ENCODE measurements at regions not wholly inside any gene's neighbourhood (a gene's known extent, or its start where the extent isn't known, plus 50 kb on each side); places are given as distances from the start of the nearest gene placed in this dataset.

GRCh38 chr11:131122448-131122847, 206.2 kb upstream of the SNX19 start:
- Histone ChIP-seq H3K4me3 (ENCODE audit: low read depth, low read length) (no peak overlapping the region), H3K36me3 (ENCODE audit: control insufficient read depth, insufficient read depth, low read length) (no peaks in the 10 kb centered on the region), H3K27me3 (ENCODE audit: control insufficient read depth, insufficient read depth, low read length) (no peaks in the 10 kb centered on the region)
- ChIA-PET POLR2A (no interaction called here), CTCF (interaction anchor here (1.0 kb wide), 1 partner anchor 58 kb away, joined by 3 read pairs; no protein-coding TSS in a partner anchor)
- TF ChIP-seq CTCF (IDR thresholded peaks at IDR 0.05; ENCODE audit: insufficient read depth, low read depth, low read length) = no peak
- no peak for DNase-seq (ENCODE audit: low read depth)

- no peak for DNase-seq (ENCODE audit: low read depth)
- no peaks in the 10 kb centered on the region for H3K27me3 ChIP-seq (ENCODE audit: control insufficient read depth, insufficient read depth, low read length)
- H3K4me3 ChIP-seq (ENCODE audit: low read depth, low read length) = no peak overlapping the region
- POLR2A ChIA-PET = no interaction called here
- H3K36me3 ChIP-seq (ENCODE audit: control insufficient read depth, insufficient read depth, low read length) = no peaks in the 10 kb centered on the region
- CTCF ChIA-PET = no interaction called here
- TF ChIP-seq CTCF (IDR thresholded peaks at IDR 0.05; ENCODE audit: insufficient read depth, low read depth, low read length) = no peak
These were observed 213.2 kb upstream of the SNX19 start for GRCh38 chr11:131129474-131129873.

GRCh38 chr11:131135611-131136010, 219.3 kb upstream of the SNX19 start:
- no peak for DNase-seq (ENCODE audit: low read depth)
- ChIA-PET POLR2A (no interaction called here), CTCF (no interaction called here)
- TF ChIP-seq CTCF (IDR thresholded peaks at IDR 0.05; ENCODE audit: insufficient read depth, low read depth, low read length) = no peak
- no peaks in the 10 kb centered on the region for H3K27me3 ChIP-seq (ENCODE audit: control insufficient read depth, insufficient read depth, low read length)
- H3K4me3 ChIP-seq (ENCODE audit: low read depth, low read length) = no peak overlapping the region
- no peaks in the 10 kb centered on the region for H3K36me3 ChIP-seq (ENCODE audit: control insufficient read depth, insufficient read depth, low read length)

- no peak for TF ChIP-seq CTCF (IDR thresholded peaks at IDR 0.05; ENCODE audit: insufficient read depth, low read depth, low read length)
- POLR2A ChIA-PET = no interaction called here
- H3K36me3 ChIP-seq (ENCODE audit: control insufficient read depth, insufficient read depth, low read length) = no peaks in the 10 kb centered on the region
- H3K27me3 ChIP-seq (ENCODE audit: control insufficient read depth, insufficient read depth, low read length) = no peaks in the 10 kb centered on the region
- no peak for DNase-seq (ENCODE audit: low read depth)
- CTCF ChIA-PET = interaction anchor here (0.8 kb wide), 1 partner anchor 9 kb away, joined by 3 read pairs; no protein-coding TSS in a partner anchor
- H3K4me3 ChIP-seq (ENCODE audit: low read depth, low read length) = no peak overlapping the region
These were observed 220.2 kb upstream of the SNX19 start for GRCh38 chr11:131136486-131136885.

GRCh38 chr11:131137046-131137445, 220.8 kb upstream of the SNX19 start:
- no peaks in the 10 kb centered on the region for H3K27me3 ChIP-seq (ENCODE audit: control insufficient read depth, insufficient read depth, low read length)
- no peaks in the 10 kb centered on the region for H3K36me3 ChIP-seq (ENCODE audit: control insufficient read depth, insufficient read depth, low read length)
- no peak for TF ChIP-seq CTCF (IDR thresholded peaks at IDR 0.05; ENCODE audit: insufficient read depth, low read depth, low read length)
- CTCF ChIA-PET = interaction anchor here (0.8 kb wide), 1 partner anchor 10 kb away, joined by 3 read pairs; no protein-coding TSS in a partner anchor
- no peak overlapping the region for H3K4me3 ChIP-seq (ENCODE audit: low read depth, low read length)
- POLR2A ChIA-PET = no interaction called here
- DNase-seq (ENCODE audit: low read depth) = no peak
